MCF 10A (cell line): ENCODE measurements at regions not wholly inside any gene's neighbourhood (a gene's known extent, or its start where the extent isn't known, plus 50 kb on each side); places are given as distances from the start of the nearest gene placed in this dataset.

Experiments used
- BruUV-seq: library from RNA; stranded (reverse); fragments of 400-500 nt; replicated peaks from 2 replicates; lab custom pipeline; 2021; lab: Mats Ljungman, UMichigan
- CTCF ChIA-PET: fragments of 300-600 bp; sonication (Branson Sonifier 250); formaldehyde crosslinking; extraction: SDS; loops from one replicate; lab custom pipeline; 2021; ENCODE audit warnings: antibody characterized with exemption, inconsistent platforms; lab: Yijun Ruan, JAX
- POLR2A ChIA-PET: fragments of 300-600, 350-650 bp; sonication (Branson Sonifier 250); formaldehyde crosslinking; extraction: SDS; loops from one replicate; lab custom pipeline; 2020; ENCODE audit warnings: antibody characterized with exemption, inconsistent platforms; lab: Yijun Ruan, JAX
- DNase-seq: peaks from one replicate; pipeline ENCODE4 v3.0.0-alpha.2; 2018; ENCODE audit not compliant: unreplicated experiment
- H3K27ac Mint-ChIP-seq: one replicate; pipeline ENCODE4 v1.8.0; 2022; ENCODE audit warnings: mild to moderate bottlenecking, low read depth, mixed read lengths; ENCODE audit not compliant: unreplicated experiment
- H3K27me3 Mint-ChIP-seq: one replicate; pipeline ENCODE4 v1.8.0; 2022; ENCODE audit warnings: mixed read lengths; ENCODE audit not compliant: insufficient read depth, unreplicated experiment
- H3K36me3 Mint-ChIP-seq: one replicate; pipeline ENCODE4 v1.8.0; 2022; ENCODE audit warnings: mild to moderate bottlenecking, moderate library complexity, mixed read lengths; ENCODE audit not compliant: insufficient read depth, unreplicated experiment
- H3K4me1 Mint-ChIP-seq: one replicate; pipeline ENCODE4 v1.8.0; 2022; ENCODE audit warnings: mixed read lengths; ENCODE audit not compliant: insufficient read depth, unreplicated experiment
- H3K4me3 Mint-ChIP-seq: one replicate; pipeline ENCODE4 v1.8.0; 2022; ENCODE audit warnings: mild to moderate bottlenecking, moderate library complexity, mixed read lengths; ENCODE audit not compliant: unreplicated experiment
- H3K9me3 Mint-ChIP-seq: one replicate; pipeline ENCODE4 v1.8.0; 2022; ENCODE audit warnings: mixed read lengths; ENCODE audit not compliant: unreplicated experiment
- CTCF ChIP-seq: fragments of 200-600 bp; IDR thresholded peaks from one replicate; pipeline ENCODE4 v1.8.0; 2022; ENCODE audit warnings: antibody characterized with exemption, mild to moderate bottlenecking; ENCODE audit not compliant: unreplicated experiment
- intact Hi-C: fragments of 100-400 bp; cut with micrococcal nuclease; formaldehyde crosslinking; loops from 2 replicates; pipeline ENCODE4 v1.14.1; 2022

GRCh38 chr7:111633878-111634277 lies 71.6 kb upstream of the IMMP2L start:
- Mint-ChIP-seq H3K4me3 (no peak overlapping the region), H3K36me3 (no peaks in the 10 kb centered on the region), H3K4me1 (no peaks in the 10 kb centered on the region), H3K9me3 (peaks cover 14% of the 10 kb centered on the region), H3K27ac (no peak overlapping the region), H3K27me3 (peaks cover 14% of the 10 kb centered on the region)
- ChIA-PET CTCF (interaction anchor here (0.6 to 1.1 kb wide), 3 partner anchors 11 to 88 kb away, joined by 3 read pairs; no protein-coding TSS in a partner anchor), POLR2A (no interaction called here)
- no peak for DNase-seq
- no peak for TF ChIP-seq CTCF
- intact Hi-C loops = no loop called here
- BruUV-seq = no TSS peak

- POLR2A ChIA-PET = no interaction called here
- H3K27me3 Mint-ChIP-seq = peaks cover 35% of the 10 kb centered on the region
- BruUV-seq = no TSS peak
- no peaks in the 10 kb centered on the region for H3K36me3 Mint-ChIP-seq
- CTCF ChIA-PET = no interaction called here
- no peak overlapping the region for H3K4me3 Mint-ChIP-seq
- no peak for DNase-seq
- peaks cover 14% of the 10 kb centered on the region for H3K9me3 Mint-ChIP-seq
- H3K27ac Mint-ChIP-seq = no peak overlapping the region
- no peak for TF ChIP-seq CTCF
- intact Hi-C loops = no loop called here
- H3K4me1 Mint-ChIP-seq = no peaks in the 10 kb centered on the region
Measured at GRCh38 chr7:111630862-111631261, 68.6 kb upstream of the IMMP2L start.

- peaks cover 46% of the 10 kb centered on the region for H3K27me3 Mint-ChIP-seq
- no peak for TF ChIP-seq CTCF
- H3K4me1 Mint-ChIP-seq = no peaks in the 10 kb centered on the region
- H3K36me3 Mint-ChIP-seq = no peaks in the 10 kb centered on the region
- H3K27ac Mint-ChIP-seq = no peak overlapping the region
- ChIA-PET POLR2A (no interaction called here), CTCF (interaction anchor here (1.0 kb wide), 1 partner anchor 56 kb away, joined by 3 read pairs; no protein-coding TSS in a partner anchor)
- no peak for DNase-seq
- intact Hi-C loops = no loop called here
- no peaks in the 10 kb centered on the region for H3K9me3 Mint-ChIP-seq
- no peak overlapping the region for H3K4me3 Mint-ChIP-seq
- BruUV-seq = no TSS peak
Measured at GRCh38 chr7:111622084-111622483, 59.8 kb upstream of the IMMP2L start.
